ENCODE measurements at regions not wholly inside any gene's neighbourhood (a gene's known extent, or its start where the extent isn't known, plus 50 kb on each side); places are given as distances from the start of the nearest gene placed in this dataset.

- peak; percentile 31 for DNase-seq (ENCODE audit: low read depth)
Measured at GRCh38 chr2:221289389-221289788, 282.7 kb downstream of the EPHA4 start.

- DNase-seq (ENCODE audit: low read depth), result no peak
Measured at GRCh38 chr2:221289846-221290245, 282.3 kb downstream of the EPHA4 start.

- no peak for DNase-seq (ENCODE audit: low read depth)
Measured at GRCh38 chr2:221293949-221294742, 278.0 kb downstream of the EPHA4 start.

- DNase-seq (ENCODE audit: low read depth), result no peak
Measured at GRCh38 chr2:221304916-221305315, 267.2 kb downstream of the EPHA4 start.

- DNase-seq (ENCODE audit: low read depth), result no peak
Measured at GRCh38 chr2:221308507-221309066, 263.5 kb downstream of the EPHA4 start.

- DNase-seq (ENCODE audit: low read depth), result no peak
Measured at GRCh38 chr2:221309892-221310583, 262.1 kb downstream of the EPHA4 start.

- no peak for DNase-seq (ENCODE audit: low read depth)
Measured at GRCh38 chr2:221310730-221311129, 261.4 kb downstream of the EPHA4 start.

GRCh38 chr2:221312634-221313033, 259.5 kb downstream of the EPHA4 start:
- no peak for DNase-seq (ENCODE audit: low read depth)

GRCh38 chr2:221314786-221315185, 257.3 kb downstream of the EPHA4 start:
- DNase-seq (ENCODE audit: low read depth), result no peak

GRCh38 chr2:221318376-221319130, 253.6 kb downstream of the EPHA4 start:
- DNase-seq (ENCODE audit: low read depth), result no peak

GRCh38 chr2:221322741-221323140, 249.4 kb downstream of the EPHA4 start:
- DNase-seq (ENCODE audit: low read depth), result no peak

- DNase-seq (ENCODE audit: low read depth), result no peak
Measured at GRCh38 chr2:221323513-221323912, 248.6 kb downstream of the EPHA4 start.

- DNase-seq (ENCODE audit: low read depth), result no peak
Measured at GRCh38 chr2:221330436-221330835, 241.7 kb downstream of the EPHA4 start.

GRCh38 chr2:221334481-221335218, 237.5 kb downstream of the EPHA4 start:
- DNase-seq (ENCODE audit: low read depth), result no peak

GRCh38 chr2:221335219-221335752, 236.8 kb downstream of the EPHA4 start:
- no peak for DNase-seq (ENCODE audit: low read depth)

GRCh38 chr2:221336967-221337366, 235.1 kb downstream of the EPHA4 start:
- DNase-seq (ENCODE audit: low read depth), result no peak

- DNase-seq (ENCODE audit: low read depth), result no peak
Measured at GRCh38 chr2:221337957-221338685, 234.0 kb downstream of the EPHA4 start.

GRCh38 chr2:221342388-221342787, 229.7 kb downstream of the EPHA4 start:
- no peak for DNase-seq (ENCODE audit: low read depth)

GRCh38 chr2:221343524-221343923, 228.6 kb downstream of the EPHA4 start:
- DNase-seq (ENCODE audit: low read depth), result no peak

GRCh38 chr2:221345516-221345915, 226.6 kb downstream of the EPHA4 start:
- no peak for DNase-seq (ENCODE audit: low read depth)

- DNase-seq (ENCODE audit: low read depth), result no peak
Measured at GRCh38 chr2:221346411-221346810, 225.7 kb downstream of the EPHA4 start.
